ENCODE measurements at regions not wholly inside any gene's neighbourhood (a gene's known extent, or its start where the extent isn't known, plus 50 kb on each side); places are given as distances from the start of the nearest gene placed in this dataset.

- DNase-seq (ENCODE audit: extremely low spot score), result no peak
- ChIA-PET CTCF (no interaction called here), POLR2A (no interaction called here)
- TF ChIP-seq HDGF (IDR thresholded peaks at IDR 0.05; ENCODE audit: borderline replicate concordance), result no peak
- no peak for TF ChIP-seq BHLHE40 (IDR thresholded peaks at IDR 0.05; ENCODE audit: borderline replicate concordance)
- TF ChIP-seq FOXA1 (IDR thresholded peaks at IDR 0.05), result no peak
- no peak for TF ChIP-seq PKNOX1 (IDR thresholded peaks at IDR 0.05)
- no peak for TF ChIP-seq TARDBP (IDR thresholded peaks at IDR 0.05)
- no peak for TF ChIP-seq ARNT (IDR thresholded peaks at IDR 0.05)
- TF ChIP-seq FOXK2 (IDR thresholded peaks at IDR 0.05), result no peak
- TF ChIP-seq ZNF384 (IDR thresholded peaks at IDR 0.05), result no peak
- no peak for TF ChIP-seq NFRKB (IDR thresholded peaks at IDR 0.05)
- TF ChIP-seq CTBP1 (IDR thresholded peaks at IDR 0.05; ENCODE audit: borderline replicate concordance), result no peak
Measured at GRCh38 chrX:5145957-5146356, 1082.7 kb downstream of the NLGN4X start.

GRCh38 chrX:5142644-5143043, 1086.0 kb downstream of the NLGN4X start:
- CTCF ChIA-PET, result no interaction called here
- POLR2A ChIA-PET, result no interaction called here
- TF ChIP-seq FOXK2 (IDR thresholded peaks at IDR 0.05) (no peak), L3MBTL2 (conservative IDR thresholded peaks at IDR 0.05) (no peak), HDGF (IDR thresholded peaks at IDR 0.05; ENCODE audit: borderline replicate concordance) (no peak), FOXM1 (IDR thresholded peaks at IDR 0.05; ENCODE audit: borderline replicate concordance) (no peak), LEF1 (IDR thresholded peaks at IDR 0.05; ENCODE audit: borderline replicate concordance) (no peak), ELF4 (IDR thresholded peaks at IDR 0.05) (no peak), ZNF384 (IDR thresholded peaks at IDR 0.05) (no peak), SUZ12 (IDR thresholded peaks at IDR 0.05) (no peak), FOXA1 (IDR thresholded peaks at IDR 0.05) (no peak), BHLHE40 (IDR thresholded peaks at IDR 0.05; ENCODE audit: borderline replicate concordance) (no peak), NFRKB (IDR thresholded peaks at IDR 0.05) (no peak), PKNOX1 (IDR thresholded peaks at IDR 0.05) (no peak), ARNT (IDR thresholded peaks at IDR 0.05) (no peak), CTBP1 (IDR thresholded peaks at IDR 0.05; ENCODE audit: borderline replicate concordance) (no peak), TARDBP (IDR thresholded peaks at IDR 0.05) (no peak), SP1 (IDR thresholded peaks at IDR 0.05) (no peak)
- no peak for DNase-seq (ENCODE audit: extremely low spot score)

GRCh38 chrX:5122181-5122678, 1106.4 kb downstream of the NLGN4X start:
- ChIA-PET CTCF (no interaction called here), POLR2A (no interaction called here)
- TF ChIP-seq NFRKB (IDR thresholded peaks at IDR 0.05) (no peak), FOXK2 (IDR thresholded peaks at IDR 0.05) (no peak), TARDBP (IDR thresholded peaks at IDR 0.05) (no peak), ELF4 (IDR thresholded peaks at IDR 0.05) (no peak), LEF1 (IDR thresholded peaks at IDR 0.05; ENCODE audit: borderline replicate concordance) (no peak), FOXM1 (IDR thresholded peaks at IDR 0.05; ENCODE audit: borderline replicate concordance) (no peak), SUZ12 (IDR thresholded peaks at IDR 0.05) (no peak), SP1 (IDR thresholded peaks at IDR 0.05) (no peak), CTBP1 (IDR thresholded peaks at IDR 0.05; ENCODE audit: borderline replicate concordance) (no peak), BHLHE40 (IDR thresholded peaks at IDR 0.05; ENCODE audit: borderline replicate concordance) (no peak), PKNOX1 (IDR thresholded peaks at IDR 0.05) (no peak), HDGF (IDR thresholded peaks at IDR 0.05; ENCODE audit: borderline replicate concordance) (no peak), ARNT (IDR thresholded peaks at IDR 0.05) (no peak), FOXA1 (IDR thresholded peaks at IDR 0.05) (no peak), ZNF384 (IDR thresholded peaks at IDR 0.05) (no peak), L3MBTL2 (conservative IDR thresholded peaks at IDR 0.05) (no peak)
- DNase-seq (ENCODE audit: extremely low spot score), result no peak

- no peak for DNase-seq (ENCODE audit: extremely low spot score)
- ChIA-PET CTCF (no interaction called here), POLR2A (no interaction called here)
- TF ChIP-seq ZNF384 (IDR thresholded peaks at IDR 0.05) (no peak), SP1 (IDR thresholded peaks at IDR 0.05) (no peak), NFRKB (IDR thresholded peaks at IDR 0.05) (no peak), HDGF (IDR thresholded peaks at IDR 0.05; ENCODE audit: borderline replicate concordance) (no peak), CTBP1 (IDR thresholded peaks at IDR 0.05; ENCODE audit: borderline replicate concordance) (no peak), SUZ12 (IDR thresholded peaks at IDR 0.05) (no peak), ARNT (IDR thresholded peaks at IDR 0.05) (no peak), LEF1 (IDR thresholded peaks at IDR 0.05; ENCODE audit: borderline replicate concordance) (no peak), ELF4 (IDR thresholded peaks at IDR 0.05) (no peak), FOXK2 (IDR thresholded peaks at IDR 0.05) (no peak), BHLHE40 (IDR thresholded peaks at IDR 0.05; ENCODE audit: borderline replicate concordance) (no peak)
Measured at GRCh38 chrX:5117816-5118215, 1110.9 kb downstream of the NLGN4X start.

GRCh38 chrX:5113128-5113527, 1115.5 kb downstream of the NLGN4X start:
- POLR2A ChIA-PET, result no interaction called here
- peak; percentile 6 for DNase-seq (ENCODE audit: extremely low spot score)

GRCh38 chrX:5100004-5100403, 1128.7 kb downstream of the NLGN4X start:
- ChIA-PET POLR2A (no interaction called here), CTCF (no interaction called here)
- no peak for DNase-seq (ENCODE audit: extremely low spot score)
- TF ChIP-seq PKNOX1 (IDR thresholded peaks at IDR 0.05) (no peak), FOXA1 (IDR thresholded peaks at IDR 0.05) (no peak), NFRKB (IDR thresholded peaks at IDR 0.05) (no peak), ZNF384 (IDR thresholded peaks at IDR 0.05) (no peak), TARDBP (IDR thresholded peaks at IDR 0.05) (no peak), L3MBTL2 (conservative IDR thresholded peaks at IDR 0.05) (no peak)

More at GRCh38 chrX:5113128-5113527, 1115.5 kb downstream of the NLGN4X start:
- CTCF ChIA-PET, result no interaction called here
- TF ChIP-seq CTBP1 (IDR thresholded peaks at IDR 0.05; ENCODE audit: borderline replicate concordance), result no peak
- TF ChIP-seq ZNF384 (IDR thresholded peaks at IDR 0.05), result no peak
- TF ChIP-seq LEF1 (IDR thresholded peaks at IDR 0.05; ENCODE audit: borderline replicate concordance), result no peak
